Stimulated activated naive CD8-positive, alpha-beta T cell treated with anti-CD3 and anti-CD28 coated beads, Interleukin-15, amount 100 ng/mL, for 72 hours (primary cell): ENCODE measurements at regions not wholly inside any gene's neighbourhood (a gene's known extent, or its start where the extent isn't known, plus 50 kb on each side); places are given as distances from the start of the nearest gene placed in this dataset.

Experiments
- ATAC-seq: fragments of 150-1000 bp; cut with Tn5 transposase; 2 replicates; pipeline ENCODE4 v1.10.0; 2021; ENCODE audit warnings: mild to moderate bottlenecking, moderate library complexity
- DNase-seq, 2 donors: peaks; one replicate each; pipeline ENCODE4 v3.0.0; 2021 to 2022
- H3K27ac Mint-ChIP-seq, 2 donors: one replicate each; pipeline ENCODE4 v1.8.0; 2022; ENCODE audit warnings: mild to moderate bottlenecking in 2 of 2, mixed read lengths in 2 of 2, moderate library complexity in 2 of 2
- H3K27me3 Mint-ChIP-seq: one replicate; pipeline ENCODE4 v1.8.0; 2022; ENCODE audit warnings: mixed read lengths
- H3K4me1 Mint-ChIP-seq: one replicate; pipeline ENCODE4 v1.8.0; 2022; ENCODE audit warnings: mild to moderate bottlenecking, mixed read lengths
- H3K4me3 Mint-ChIP-seq, 2 donors: one replicate each; pipeline ENCODE4 v1.8.0; 2022; ENCODE audit warnings: mild to moderate bottlenecking in 2 of 2, mixed read lengths in 2 of 2, moderate library complexity in 1 of 2
- H3K9me3 Mint-ChIP-seq, 2 donors: one replicate each; pipeline ENCODE4 v1.8.0; 2022; ENCODE audit warnings: mixed read lengths in 2 of 2

- no peak for ATAC-seq
- Mint-ChIP-seq H3K4me1 (no peaks in the 10 kb centered on the region), H3K27ac (no peak overlapping the region), H3K27me3 (peaks cover 9% of the 10 kb centered on the region), H3K4me3 (no peak overlapping the region), H3K9me3 (peaks cover 0 to 12% of the 10 kb centered on the region in 2 donors)
- no peak for DNase-seq
Observed at GRCh38 chr3:59658866-59659265, 609.0 kb upstream of the CFAP20DC start.

DNA sequence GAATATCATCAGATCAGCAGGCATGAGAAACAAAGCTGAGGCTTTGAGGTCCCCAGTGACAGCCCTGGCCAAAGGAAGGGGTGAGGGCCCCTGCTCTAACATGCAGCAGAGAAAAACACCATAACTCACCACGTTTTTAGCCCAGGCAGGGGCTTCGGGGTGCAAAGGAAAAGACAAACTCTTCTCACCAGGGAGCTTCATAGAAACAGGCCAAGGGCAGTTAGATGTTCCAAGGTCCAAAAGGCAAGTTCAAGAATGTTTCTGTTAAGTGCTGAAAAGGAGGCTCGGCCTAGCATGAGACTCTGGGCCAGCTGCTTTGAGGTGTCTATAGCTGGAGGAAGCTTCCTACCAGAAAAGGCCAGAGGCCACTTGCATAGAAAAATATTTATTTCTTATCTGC lies 608.4 kb upstream of the CFAP20DC start:
- Mint-ChIP-seq H3K27ac (peak overlapping the region in 1 of 2 donors; percentile 63), H3K9me3 (peaks cover 0 to 10% of the 10 kb centered on the region in 2 donors), H3K27me3 (peaks cover 9% of the 10 kb centered on the region), H3K4me1 (no peaks in the 10 kb centered on the region), H3K4me3 (no peak overlapping the region)
- DNase-seq (no peak), ATAC-seq (no peak)

DNA sequence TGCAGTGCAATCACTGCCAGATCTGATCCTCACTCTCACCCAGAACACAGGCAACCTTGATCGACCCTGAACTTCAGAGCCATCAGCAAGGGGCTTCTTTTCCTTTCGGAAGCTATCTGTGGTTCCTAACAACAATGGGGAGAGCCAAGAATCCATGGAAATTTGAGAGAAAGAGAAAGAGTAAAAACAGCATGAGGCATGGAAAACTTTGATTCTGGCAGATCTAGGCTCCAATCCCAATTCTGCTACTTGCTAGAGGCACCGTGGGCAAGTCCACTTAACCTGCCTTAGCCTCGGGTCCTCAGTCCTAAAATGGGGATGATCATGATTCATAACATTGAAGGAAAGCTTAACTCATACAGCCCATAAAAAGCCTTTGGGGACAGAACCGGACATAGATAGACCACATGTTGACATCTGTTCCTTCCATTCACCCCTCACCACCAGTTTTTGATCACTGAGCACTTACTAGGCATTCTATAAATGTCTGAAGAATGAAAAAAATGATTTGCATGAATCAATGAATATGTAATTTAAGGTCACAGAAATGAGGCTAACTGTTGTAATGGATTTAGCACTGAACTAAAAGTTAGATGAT lies 605.7 kb upstream of the CFAP20DC start:
- Mint-ChIP-seq H3K4me1 (no peaks in the 10 kb centered on the region), H3K27ac (no peak overlapping the region), H3K9me3 (peaks cover 14 to 20% of the 10 kb centered on the region in 2 donors), H3K27me3 (peaks cover 9% of the 10 kb centered on the region), H3K4me3 (no peak overlapping the region)
- DNase-seq, result no peak
- ATAC-seq, result no peak

DNA sequence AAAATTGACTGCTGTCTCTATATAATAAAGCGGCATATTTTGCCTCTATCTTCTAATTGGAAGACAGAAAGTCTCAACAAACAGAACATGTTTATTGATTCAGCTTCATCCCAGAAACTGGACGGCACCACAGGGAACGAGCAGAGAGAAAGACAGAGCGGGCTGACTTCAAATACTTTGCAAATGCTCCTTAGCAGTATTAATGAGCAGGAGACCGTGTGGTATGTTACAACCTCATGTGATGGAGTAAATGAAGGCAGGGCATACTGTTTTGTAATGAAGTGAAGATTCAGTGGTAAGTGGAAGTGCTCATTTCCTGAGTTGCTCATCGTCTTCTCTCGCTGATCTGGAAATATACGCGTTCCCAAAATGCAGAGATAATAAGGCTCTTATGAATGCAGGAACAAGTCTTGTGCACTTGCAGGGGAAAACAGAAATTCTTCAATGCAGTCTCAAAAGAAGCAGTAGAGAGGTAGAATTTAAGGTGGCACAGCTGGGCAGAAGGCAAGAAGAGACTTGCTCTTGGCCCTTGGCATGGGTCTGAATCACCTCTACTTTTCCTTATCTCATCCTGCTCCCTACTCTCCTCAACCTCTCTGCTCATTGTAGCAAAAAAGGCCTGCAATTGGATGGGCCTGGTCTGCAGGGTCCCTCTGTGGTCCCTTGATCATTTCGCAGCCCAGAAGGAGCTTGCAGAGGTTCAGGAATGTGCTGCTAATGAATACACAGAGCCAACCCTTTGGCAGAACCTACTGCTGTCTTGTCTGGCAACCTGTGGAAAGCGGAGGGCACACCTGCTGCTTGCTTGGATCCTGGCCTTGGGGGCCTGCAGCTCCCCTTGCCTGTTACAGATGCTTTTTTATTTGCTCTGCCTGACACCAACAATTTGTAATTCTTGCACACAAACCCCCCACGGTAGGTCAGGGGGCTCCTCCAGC lies 604.9 kb upstream of the CFAP20DC start:
- DNase-seq (no peak), ATAC-seq (no peak)
- Mint-ChIP-seq H3K4me1 (no peaks in the 10 kb centered on the region), H3K9me3 (peaks cover 22 to 27% of the 10 kb centered on the region in 2 donors), H3K4me3 (no peak overlapping the region), H3K27ac (no peak overlapping the region), H3K27me3 (peaks cover 3% of the 10 kb centered on the region)

DNA sequence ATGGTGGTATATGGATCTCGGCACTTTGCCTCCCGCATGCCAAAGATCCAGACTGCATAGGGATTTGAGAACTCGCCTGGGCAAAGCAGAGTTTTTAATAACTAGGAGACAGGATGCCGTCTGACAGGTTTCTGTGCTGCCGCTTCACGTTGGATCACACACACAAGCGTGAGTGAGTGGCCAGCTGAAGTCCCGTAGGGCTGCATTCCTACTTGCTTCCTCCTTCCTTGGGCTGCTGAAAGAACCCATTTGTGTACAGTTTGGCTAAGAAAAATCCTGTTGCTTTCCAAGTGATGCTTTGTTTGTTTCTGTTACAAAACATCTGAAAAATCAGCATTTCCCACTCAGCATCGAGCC lies 604.3 kb upstream of the CFAP20DC start:
- H3K4me1 Mint-ChIP-seq, result no peaks in the 10 kb centered on the region
- DNase-seq (no peak), ATAC-seq (no peak)
- H3K27me3 Mint-ChIP-seq, result no peaks in the 10 kb centered on the region
- no peak overlapping the region for H3K4me3 Mint-ChIP-seq
- peaks cover 27 to 34% of the 10 kb centered on the region in 2 donors for H3K9me3 Mint-ChIP-seq
- H3K27ac Mint-ChIP-seq, result peak overlapping the region in 1 of 2 donors; percentile 66

DNA sequence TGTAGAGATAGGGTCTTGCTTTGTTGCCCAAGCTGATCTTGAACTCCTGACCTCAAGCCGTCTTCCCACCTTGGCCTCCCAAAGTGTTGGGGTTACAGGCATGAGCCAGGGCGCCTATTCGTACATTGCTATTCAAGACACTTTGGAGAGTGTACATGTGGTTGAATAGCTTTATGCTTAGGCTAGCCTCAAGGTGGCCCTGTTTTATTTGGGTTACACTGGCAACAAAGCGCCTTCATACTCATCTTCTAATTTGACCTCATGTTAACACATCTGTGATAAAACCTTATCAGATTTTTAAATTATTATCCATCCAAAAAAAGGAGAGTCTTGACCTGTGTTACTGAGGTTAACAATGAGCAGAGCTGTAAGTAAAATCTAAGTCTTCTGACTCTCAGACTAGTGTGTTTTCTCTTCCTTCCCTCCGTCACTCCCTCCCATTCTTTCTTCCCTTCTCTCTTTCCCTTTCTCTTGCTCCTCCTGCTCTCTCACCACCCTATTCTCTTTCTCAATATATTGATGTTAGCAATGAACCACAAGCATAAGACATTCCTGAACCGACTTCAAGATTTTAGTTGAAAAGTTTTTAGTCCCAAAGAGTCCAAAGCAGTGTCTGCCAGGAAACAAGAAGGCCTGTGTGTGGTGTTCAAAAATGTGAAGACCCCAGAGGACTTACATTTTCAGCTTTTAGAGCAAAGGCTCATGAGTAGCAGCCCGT lies 603.7 kb upstream of the CFAP20DC start:
- peak overlapping the region in 1 of 2 donors; percentile 66 for H3K27ac Mint-ChIP-seq
- ATAC-seq, result no peak
- no peaks in the 10 kb centered on the region for H3K27me3 Mint-ChIP-seq
- H3K9me3 Mint-ChIP-seq, result peaks cover 31 to 39% of the 10 kb centered on the region in 2 donors
- H3K4me1 Mint-ChIP-seq, result no peaks in the 10 kb centered on the region
- H3K4me3 Mint-ChIP-seq, result no peak overlapping the region
- no peak for DNase-seq

DNA sequence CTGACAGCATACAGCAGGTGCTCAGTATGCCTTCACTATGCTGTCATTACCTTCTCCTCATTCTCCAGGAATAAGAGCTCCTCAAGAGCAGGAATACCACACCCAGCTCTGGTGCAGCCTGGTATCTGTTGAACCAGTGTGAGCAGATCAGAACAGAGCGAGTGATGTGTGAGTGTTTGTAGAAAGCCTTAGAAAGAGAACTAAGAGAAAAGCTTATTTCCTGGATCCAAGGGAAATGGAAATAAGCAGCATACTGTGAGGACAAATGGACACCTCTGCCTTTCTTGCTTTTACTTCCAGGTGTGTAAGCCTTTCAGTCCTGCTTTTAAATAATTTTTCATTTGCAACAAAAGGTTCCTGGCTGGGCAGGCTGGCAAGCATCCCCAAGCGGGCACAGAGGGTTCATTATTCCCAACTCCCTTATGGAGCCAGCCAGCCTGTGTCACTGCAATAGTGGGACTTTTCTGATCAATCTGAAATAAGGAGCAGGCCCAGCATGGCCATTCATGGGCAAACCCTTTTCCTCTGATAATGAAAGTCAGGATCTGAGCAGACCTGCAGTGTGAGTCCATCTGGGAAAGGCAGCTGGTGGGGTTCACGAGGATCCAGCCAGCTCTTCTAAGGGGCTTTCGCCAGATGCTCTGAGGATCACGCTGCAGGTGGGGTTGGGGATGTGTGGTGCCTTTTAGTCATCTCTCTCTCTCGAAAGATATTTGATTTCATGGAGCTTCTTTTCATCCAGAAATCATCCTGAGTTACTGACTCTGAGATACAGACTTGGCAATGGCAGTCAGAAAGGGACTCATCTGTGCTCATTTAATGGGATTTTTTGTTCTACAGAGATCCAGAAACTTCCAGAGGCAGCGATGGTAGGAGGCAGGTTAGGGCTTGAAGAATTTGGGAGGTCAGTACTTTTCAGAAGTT lies 594.9 kb upstream of the CFAP20DC start:
- no peak overlapping the region for H3K4me3 Mint-ChIP-seq
- no peak overlapping the region for H3K27ac Mint-ChIP-seq
- no peaks in the 10 kb centered on the region for H3K4me1 Mint-ChIP-seq
- no peak for ATAC-seq
- H3K9me3 Mint-ChIP-seq, result peaks cover 9 to 24% of the 10 kb centered on the region in 2 donors
- DNase-seq, result no peak
- H3K27me3 Mint-ChIP-seq, result peaks cover 15% of the 10 kb centered on the region

- DNase-seq (no peak), ATAC-seq (no peak)
- H3K9me3 Mint-ChIP-seq, result no peaks in the 10 kb centered on the region
- H3K27me3 Mint-ChIP-seq, result peaks cover 15% of the 10 kb centered on the region
- H3K27ac Mint-ChIP-seq, result no peak overlapping the region
- H3K4me1 Mint-ChIP-seq, result no peaks in the 10 kb centered on the region
- H3K4me3 Mint-ChIP-seq, result no peak overlapping the region
Observed at GRCh38 chr3:59641169-59641899, 591.5 kb upstream of the CFAP20DC start.

DNA sequence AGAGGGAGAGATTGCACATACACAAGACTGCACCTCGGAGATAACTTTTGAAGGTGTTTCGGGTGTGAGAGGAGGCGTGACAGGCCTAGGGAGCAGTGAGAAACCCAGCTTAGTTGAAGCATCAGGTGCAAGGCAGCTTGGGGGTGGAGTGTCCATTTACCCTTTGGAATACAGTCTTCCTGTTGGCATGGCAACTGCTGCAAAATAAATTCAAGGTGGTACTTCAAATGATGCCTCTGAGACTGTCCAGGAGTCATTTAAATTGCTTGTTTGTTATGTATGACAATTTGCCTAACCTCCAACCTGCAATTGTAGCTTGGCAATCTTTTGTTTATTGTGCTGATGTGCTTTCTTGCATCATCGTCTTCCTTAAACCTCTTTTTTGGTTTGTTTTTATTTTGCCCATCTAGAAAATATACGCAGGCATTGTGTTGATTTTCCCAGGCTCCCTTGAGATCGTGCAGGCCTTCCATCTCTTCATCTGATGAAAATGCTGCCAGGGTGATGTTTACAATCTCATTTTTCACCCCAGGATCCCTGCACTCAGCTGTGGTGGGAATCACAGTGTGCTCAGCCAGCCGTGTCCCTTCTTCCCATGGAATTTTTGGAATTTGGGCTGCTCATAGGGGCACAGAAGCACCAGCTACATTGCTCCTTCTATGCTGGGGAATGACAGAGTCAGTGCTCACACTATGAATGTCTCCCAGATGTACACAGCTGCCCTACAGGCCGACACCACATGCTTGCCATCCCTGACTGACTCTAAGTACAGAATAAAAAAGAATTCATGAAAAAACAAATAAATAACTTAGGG lies 583.1 kb upstream of the CFAP20DC start:
- H3K27ac Mint-ChIP-seq, result no peak overlapping the region
- DNase-seq, result no peak

DNA sequence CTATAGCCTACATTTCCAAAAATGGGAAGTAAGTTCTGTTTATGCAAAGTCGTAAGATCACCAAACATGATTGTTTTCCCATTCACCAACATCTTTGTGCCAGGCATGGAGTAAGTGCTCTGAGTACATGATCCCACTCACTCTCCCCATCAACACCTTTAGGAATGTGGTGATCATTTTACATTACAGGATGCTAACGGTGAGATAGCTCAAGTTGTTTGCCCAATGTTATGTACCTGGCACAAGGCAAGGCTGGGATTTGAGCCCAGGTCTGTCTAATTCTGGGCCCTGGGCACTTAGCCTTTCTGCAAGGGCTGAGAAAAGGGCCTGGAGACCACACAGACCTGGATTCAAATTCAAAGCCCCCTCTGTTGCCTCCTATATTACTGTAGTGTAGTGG lies 581.7 kb upstream of the CFAP20DC start:
- Mint-ChIP-seq H3K27me3 (no peaks in the 10 kb centered on the region), H3K4me3 (no peak overlapping the region), H3K4me1 (no peaks in the 10 kb centered on the region), H3K9me3 (no peaks in the 10 kb centered on the region), H3K27ac (no peak overlapping the region)
- DNase-seq, result no peak
- ATAC-seq, result no peak

More for the DNA sequence above, 583.1 kb upstream of the CFAP20DC start:
- no peak for ATAC-seq
- Mint-ChIP-seq H3K4me3 (no peak overlapping the region), H3K4me1 (no peaks in the 10 kb centered on the region), H3K9me3 (no peaks in the 10 kb centered on the region), H3K27me3 (no peaks in the 10 kb centered on the region)

DNA sequence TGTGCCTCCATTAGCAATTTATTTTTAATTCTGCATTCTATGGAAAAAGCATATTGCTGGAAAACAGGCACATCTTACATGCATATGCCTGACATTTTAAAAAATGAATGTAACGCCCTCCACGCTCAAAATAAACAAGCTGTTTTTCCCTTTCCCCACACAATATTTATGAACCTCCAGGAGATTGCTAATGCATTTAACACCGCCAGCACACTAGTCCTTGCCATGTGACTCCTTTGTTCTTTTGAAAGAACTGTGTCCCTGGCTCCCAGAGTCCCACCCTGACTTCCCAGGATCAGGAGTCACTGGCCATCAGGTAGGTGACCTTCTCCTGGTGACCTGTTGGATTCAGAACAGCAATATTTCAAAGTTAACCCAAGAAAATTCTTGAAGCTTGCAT lies 571.2 kb upstream of the CFAP20DC start:
- H3K27ac Mint-ChIP-seq, result no peak overlapping the region
- no peaks in the 10 kb centered on the region for H3K27me3 Mint-ChIP-seq
- DNase-seq (no peak), ATAC-seq (no peak)
- peaks cover 11 to 20% of the 10 kb centered on the region in 2 donors for H3K9me3 Mint-ChIP-seq
- H3K4me1 Mint-ChIP-seq, result no peaks in the 10 kb centered on the region
- no peak overlapping the region for H3K4me3 Mint-ChIP-seq

- Mint-ChIP-seq H3K4me3 (no peak overlapping the region), H3K27me3 (no peaks in the 10 kb centered on the region), H3K4me1 (no peaks in the 10 kb centered on the region), H3K27ac (no peak overlapping the region), H3K9me3 (peaks cover 11 to 26% of the 10 kb centered on the region in 2 donors)
- ATAC-seq (no peak), DNase-seq (no peak)
Observed at GRCh38 chr3:59620325-59620724, 570.5 kb upstream of the CFAP20DC start.

- H3K4me3 Mint-ChIP-seq, result no peak overlapping the region
- H3K27me3 Mint-ChIP-seq, result no peaks in the 10 kb centered on the region
- ATAC-seq (no peak), DNase-seq (no peak)
- peaks cover 10 to 21% of the 10 kb centered on the region in 2 donors for H3K9me3 Mint-ChIP-seq
- no peak overlapping the region for H3K27ac Mint-ChIP-seq
- no peaks in the 10 kb centered on the region for H3K4me1 Mint-ChIP-seq
Observed at GRCh38 chr3:59612444-59612715, 562.6 kb upstream of the CFAP20DC start.
